ENCODE measurements at regions not wholly inside any gene's neighbourhood (a gene's known extent, or its start where the extent isn't known, plus 50 kb on each side); places are given as distances from the start of the nearest gene placed in this dataset.

- TF ChIP-seq, protein P1, sequence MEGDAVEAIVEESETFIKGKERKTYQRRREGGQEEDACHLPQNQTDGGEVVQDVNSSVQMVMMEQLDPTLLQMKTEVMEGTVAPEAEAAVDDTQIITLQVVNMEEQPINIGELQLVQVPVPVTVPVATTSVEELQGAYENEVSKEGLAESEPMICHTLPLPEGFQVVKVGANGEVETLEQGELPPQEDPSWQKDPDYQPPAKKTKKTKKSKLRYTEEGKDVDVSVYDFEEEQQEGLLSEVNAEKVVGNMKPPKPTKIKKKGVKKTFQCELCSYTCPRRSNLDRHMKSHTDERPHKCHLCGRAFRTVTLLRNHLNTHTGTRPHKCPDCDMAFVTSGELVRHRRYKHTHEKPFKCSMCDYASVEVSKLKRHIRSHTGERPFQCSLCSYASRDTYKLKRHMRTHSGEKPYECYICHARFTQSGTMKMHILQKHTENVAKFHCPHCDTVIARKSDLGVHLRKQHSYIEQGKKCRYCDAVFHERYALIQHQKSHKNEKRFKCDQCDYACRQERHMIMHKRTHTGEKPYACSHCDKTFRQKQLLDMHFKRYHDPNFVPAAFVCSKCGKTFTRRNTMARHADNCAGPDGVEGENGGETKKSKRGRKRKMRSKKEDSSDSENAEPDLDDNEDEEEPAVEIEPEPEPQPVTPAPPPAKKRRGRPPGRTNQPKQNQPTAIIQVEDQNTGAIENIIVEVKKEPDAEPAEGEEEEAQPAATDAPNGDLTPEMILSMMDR (IDR thresholded peaks at IDR 0.05): no peak
- no peak for TF ChIP-seq POLR2A (IDR thresholded peaks at IDR 0.05)
- no peak for TF ChIP-seq POLR2AphosphoS5 (IDR thresholded peaks at IDR 0.05)
These were observed 220.0 kb upstream of the JADE1 start for GRCh38 chr4:128589384-128589965.

Data from breast epithelium (tissue), 3 donors.